ENCODE measurements at regions not wholly inside any gene's neighbourhood (a gene's known extent, or its start where the extent isn't known, plus 50 kb on each side); places are given as distances from the start of the nearest gene placed in this dataset.

- no peak for TF ChIP-seq RAD21 (conservative IDR thresholded peaks at IDR 0.05 in 1 of 2, IDR thresholded peaks at IDR 0.05 in 1 of 2)
Observed at GRCh38 chr3:127486321-127486944, 104.1 kb downstream of the TPRA1 start (continued).

- 63% methylated on average over 7 of the region's 8 CpGs for WGBS (ENCODE audit: missing lambda C conversion rate)
- no peak for FAIRE-seq
- DNase-seq (ENCODE audit: low read depth in 1 of 2, low spot score in 1 of 2): no peak
- Histone ChIP-seq H3K9me3 (no peaks in the 10 kb centered on the region), H3K4me3 (no peak overlapping the region), H3K27ac (no peak overlapping the region), H3K4me1 (no peaks in the 10 kb centered on the region), H3K4me2 (no peak overlapping the region)
- CTCF ChIA-PET: interaction anchor here (1.8 kb wide), 1 partner anchor 59 kb away, joined by 6 read pairs; no protein-coding TSS in a partner anchor
- POLR2A ChIA-PET: no interaction called here
- no peak for TF ChIP-seq MYC (IDR thresholded peaks at IDR 0.05; ENCODE audit: borderline replicate concordance, low read length)
- no peak for TF ChIP-seq E2F6 (IDR thresholded peaks at IDR 0.05; ENCODE audit: borderline replicate concordance, low read depth)
- no peak for TF ChIP-seq ZSCAN20 (CRISPR knock-in tag; IDR thresholded peaks at IDR 0.05)
- no peak for TF ChIP-seq RAD21 (conservative IDR thresholded peaks at IDR 0.05 in 1 of 2, IDR thresholded peaks at IDR 0.05 in 1 of 2)
- no peak for TF ChIP-seq FOXS1 (CRISPR knock-in tag; IDR thresholded peaks at IDR 0.05)
- TF ChIP-seq HMGXB4 (CRISPR knock-in tag; IDR thresholded peaks at IDR 0.05; ENCODE audit: borderline replicate concordance): no peak
- TF ChIP-seq HDAC2 (IDR thresholded peaks at IDR 0.05): no peak
- no peak for TF ChIP-seq CHD4 (IDR thresholded peaks at IDR 0.05; ENCODE audit: borderline replicate concordance)
- TF ChIP-seq FOSB (CRISPR knock-in tag; IDR thresholded peaks at IDR 0.05): no peak
- TF ChIP-seq HEYL (CRISPR knock-in tag; IDR thresholded peaks at IDR 0.05): no peak
- TF ChIP-seq HOXB5 (CRISPR knock-in tag; IDR thresholded peaks at IDR 0.05): no peak
- TF ChIP-seq POLR2AphosphoS2 (conservative IDR thresholded peaks at IDR 0.05; ENCODE audit: low read length): no peak
- no peak for TF ChIP-seq KDM1A (IDR thresholded peaks at IDR 0.05; ENCODE audit: low read depth)
- no peak for TF ChIP-seq MAFK (IDR thresholded peaks at IDR 0.05; ENCODE audit: partially characterized antibody)
- TF ChIP-seq BCL3 (IDR thresholded peaks at IDR 0.05): no peak
- ATAC-seq: no peak
Observed at GRCh38 chr3:127485396-127486170, 105.0 kb downstream of the TPRA1 start.

GRCh38 chr3:127484601-127485388 lies 105.7 kb downstream of the TPRA1 start:
- Histone ChIP-seq H3K27ac (no peak overlapping the region), H3K4me3 (no peak overlapping the region), H3K4me1 (no peaks in the 10 kb centered on the region), H3K9me3 (no peaks in the 10 kb centered on the region), H3K4me2 (no peak overlapping the region)
- POLR2A ChIA-PET: no interaction called here
- CTCF ChIA-PET: interaction anchor here (1.5 kb wide), 1 partner anchor 198 kb away, joined by 3 read pairs; the partner anchor contains the start of gene PRR20G
- TF ChIP-seq BCL3 (IDR thresholded peaks at IDR 0.05) (no peak), USF2 (IDR thresholded peaks at IDR 0.05) (no peak), HOXB5 (CRISPR knock-in tag; IDR thresholded peaks at IDR 0.05) (no peak)
- FAIRE-seq (no peak), DNase-seq (ENCODE audit: low read depth in 1 of 2, low spot score in 1 of 2) (no peak), ATAC-seq (no peak)
- WGBS (ENCODE audit: missing lambda C conversion rate): 48% methylated on average over 9 of the region's 9 CpGs
